ENCODE measurements at regions not wholly inside any gene's neighbourhood (a gene's known extent, or its start where the extent isn't known, plus 50 kb on each side); places are given as distances from the start of the nearest gene placed in this dataset.

DNA sequence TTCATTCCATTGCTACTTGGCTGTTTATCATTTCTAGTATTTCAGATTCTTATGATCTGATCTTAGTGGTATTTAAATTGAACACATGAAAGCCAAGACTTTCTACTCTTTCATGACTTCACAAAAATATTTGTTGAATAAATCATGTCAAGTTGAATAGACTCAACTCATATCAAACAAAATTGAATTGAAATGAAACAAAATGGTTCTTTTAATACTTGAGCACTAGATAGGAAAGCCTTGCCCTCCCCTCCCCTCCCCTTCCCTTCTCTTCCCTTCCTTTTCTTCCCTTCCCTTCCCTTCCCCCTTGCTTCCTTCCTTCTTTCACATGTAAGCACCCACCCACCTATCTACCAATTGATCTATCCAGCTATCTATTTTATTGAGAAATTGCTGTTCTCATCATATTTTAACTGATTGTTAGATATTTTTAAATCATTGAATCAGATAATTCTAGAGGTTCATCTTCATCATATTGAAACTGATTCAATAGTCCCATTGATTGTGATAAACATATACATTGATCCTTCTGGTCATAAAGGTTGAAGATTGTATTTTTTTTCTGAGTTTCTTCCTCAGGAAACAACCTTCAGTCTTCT lies 2015.9 kb downstream of the LRRC4C start:
- Histone ChIP-seq H3F3A (ENCODE audit: insufficient read depth, low read length, poor library complexity, severe bottlenecking) (no peaks in the 10 kb centered on the region), H3K27ac (ENCODE audit: low read length) (no peak overlapping the region), H3K4me2 (ENCODE audit: low read length) (no peak overlapping the region), H3K79me2 (replicated peaks; ENCODE audit: insufficient read depth, low read length) (no peaks in the 10 kb centered on the region), H3K4me3 (ENCODE audit: low read length) (no peak overlapping the region), H3K9me2 (ENCODE audit: insufficient read depth, low read length) (no peaks in the 10 kb centered on the region), H3K9ac (ENCODE audit: low read length) (no peak overlapping the region), H3K27me3 (ENCODE audit: insufficient read depth, low read depth, low read length) (no peaks in the 10 kb centered on the region), H4K20me1 (ENCODE audit: insufficient read depth) (no peaks in the 10 kb centered on the region), H2AFZ (ENCODE audit: low read depth, low read length) (no peak overlapping the region), H3K9me3 (ENCODE audit: low read length) (no peaks in the 10 kb centered on the region), H3K36me3 (ENCODE audit: insufficient read depth, low read length) (no peaks in the 10 kb centered on the region)
- TF ChIP-seq, protein P1, sequence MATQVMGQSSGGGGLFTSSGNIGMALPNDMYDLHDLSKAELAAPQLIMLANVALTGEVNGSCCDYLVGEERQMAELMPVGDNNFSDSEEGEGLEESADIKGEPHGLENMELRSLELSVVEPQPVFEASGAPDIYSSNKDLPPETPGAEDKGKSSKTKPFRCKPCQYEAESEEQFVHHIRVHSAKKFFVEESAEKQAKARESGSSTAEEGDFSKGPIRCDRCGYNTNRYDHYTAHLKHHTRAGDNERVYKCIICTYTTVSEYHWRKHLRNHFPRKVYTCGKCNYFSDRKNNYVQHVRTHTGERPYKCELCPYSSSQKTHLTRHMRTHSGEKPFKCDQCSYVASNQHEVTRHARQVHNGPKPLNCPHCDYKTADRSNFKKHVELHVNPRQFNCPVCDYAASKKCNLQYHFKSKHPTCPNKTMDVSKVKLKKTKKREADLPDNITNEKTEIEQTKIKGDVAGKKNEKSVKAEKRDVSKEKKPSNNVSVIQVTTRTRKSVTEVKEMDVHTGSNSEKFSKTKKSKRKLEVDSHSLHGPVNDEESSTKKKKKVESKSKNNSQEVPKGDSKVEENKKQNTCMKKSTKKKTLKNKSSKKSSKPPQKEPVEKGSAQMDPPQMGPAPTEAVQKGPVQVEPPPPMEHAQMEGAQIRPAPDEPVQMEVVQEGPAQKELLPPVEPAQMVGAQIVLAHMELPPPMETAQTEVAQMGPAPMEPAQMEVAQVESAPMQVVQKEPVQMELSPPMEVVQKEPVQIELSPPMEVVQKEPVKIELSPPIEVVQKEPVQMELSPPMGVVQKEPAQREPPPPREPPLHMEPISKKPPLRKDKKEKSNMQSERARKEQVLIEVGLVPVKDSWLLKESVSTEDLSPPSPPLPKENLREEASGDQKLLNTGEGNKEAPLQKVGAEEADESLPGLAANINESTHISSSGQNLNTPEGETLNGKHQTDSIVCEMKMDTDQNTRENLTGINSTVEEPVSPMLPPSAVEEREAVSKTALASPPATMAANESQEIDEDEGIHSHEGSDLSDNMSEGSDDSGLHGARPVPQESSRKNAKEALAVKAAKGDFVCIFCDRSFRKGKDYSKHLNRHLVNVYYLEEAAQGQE (IDR thresholded peaks at IDR 0.05; ENCODE audit: borderline replicate concordance) = no peak

DNA sequence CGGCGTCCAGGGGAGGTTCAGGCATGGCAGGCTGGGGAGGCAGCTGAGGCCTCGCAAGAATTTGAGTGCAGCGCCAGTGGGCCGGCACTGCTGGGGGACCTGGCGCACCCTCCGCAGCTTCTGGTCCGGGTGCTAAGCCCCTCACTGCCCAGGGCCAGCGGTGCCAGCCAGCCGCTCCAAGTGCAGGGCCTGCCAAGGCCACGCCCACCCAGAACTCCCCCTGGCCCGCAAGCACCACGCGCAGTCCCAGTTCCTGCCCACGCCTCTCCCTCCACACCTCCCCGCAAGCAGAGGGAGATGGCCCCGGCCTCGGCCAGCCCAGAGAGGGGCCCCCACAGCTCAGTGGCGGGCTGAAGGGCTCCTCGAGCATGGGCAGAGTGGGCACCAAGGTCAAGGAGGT lies 2017.3 kb downstream of the LRRC4C start:
- Histone ChIP-seq H3K4me2 (ENCODE audit: low read length) (no peak overlapping the region), H3K9me3 (ENCODE audit: low read length) (no peaks in the 10 kb centered on the region), H3K9me2 (ENCODE audit: insufficient read depth, low read length) (no peaks in the 10 kb centered on the region), H2AFZ (ENCODE audit: low read depth, low read length) (no peak overlapping the region), H4K20me1 (ENCODE audit: insufficient read depth) (no peaks in the 10 kb centered on the region), H3F3A (ENCODE audit: insufficient read depth, low read length, poor library complexity, severe bottlenecking) (no peaks in the 10 kb centered on the region), H3K27me3 (ENCODE audit: insufficient read depth, low read depth, low read length) (no peaks in the 10 kb centered on the region), H3K27ac (ENCODE audit: low read length) (no peak overlapping the region), H3K4me3 (ENCODE audit: low read length) (no peak overlapping the region), H3K9ac (ENCODE audit: low read length) (no peak overlapping the region), H3K36me3 (ENCODE audit: insufficient read depth, low read length) (no peaks in the 10 kb centered on the region), H3K79me2 (replicated peaks; ENCODE audit: insufficient read depth, low read length) (no peaks in the 10 kb centered on the region)
- TF ChIP-seq, protein P1 (IDR thresholded peaks at IDR 0.05; ENCODE audit: borderline replicate concordance) = no peak
- TF ChIP-seq RAD21 (conservative IDR thresholded peaks at IDR 0.05) (no peak), EP300 (conservative IDR thresholded peaks at IDR 0.05; ENCODE audit: poor library complexity, severe bottlenecking) (no peak), POLR2AphosphoS5 (IDR thresholded peaks at IDR 0.05) (no peak), TAF1 (IDR thresholded peaks at IDR 0.05; ENCODE audit: low read depth) (no peak), EZH2 (IDR thresholded peaks at IDR 0.05; ENCODE audit: borderline replicate concordance, insufficient read depth, low read length, poor library complexity, severe bottlenecking) (no peak), MXI1 (conservative IDR thresholded peaks at IDR 0.05; ENCODE audit: poor library complexity, severe bottlenecking) (no peak), SMC3 (conservative IDR thresholded peaks at IDR 0.05; ENCODE audit: poor library complexity) (no peak)
- TF ChIP-seq, protein P2, sequence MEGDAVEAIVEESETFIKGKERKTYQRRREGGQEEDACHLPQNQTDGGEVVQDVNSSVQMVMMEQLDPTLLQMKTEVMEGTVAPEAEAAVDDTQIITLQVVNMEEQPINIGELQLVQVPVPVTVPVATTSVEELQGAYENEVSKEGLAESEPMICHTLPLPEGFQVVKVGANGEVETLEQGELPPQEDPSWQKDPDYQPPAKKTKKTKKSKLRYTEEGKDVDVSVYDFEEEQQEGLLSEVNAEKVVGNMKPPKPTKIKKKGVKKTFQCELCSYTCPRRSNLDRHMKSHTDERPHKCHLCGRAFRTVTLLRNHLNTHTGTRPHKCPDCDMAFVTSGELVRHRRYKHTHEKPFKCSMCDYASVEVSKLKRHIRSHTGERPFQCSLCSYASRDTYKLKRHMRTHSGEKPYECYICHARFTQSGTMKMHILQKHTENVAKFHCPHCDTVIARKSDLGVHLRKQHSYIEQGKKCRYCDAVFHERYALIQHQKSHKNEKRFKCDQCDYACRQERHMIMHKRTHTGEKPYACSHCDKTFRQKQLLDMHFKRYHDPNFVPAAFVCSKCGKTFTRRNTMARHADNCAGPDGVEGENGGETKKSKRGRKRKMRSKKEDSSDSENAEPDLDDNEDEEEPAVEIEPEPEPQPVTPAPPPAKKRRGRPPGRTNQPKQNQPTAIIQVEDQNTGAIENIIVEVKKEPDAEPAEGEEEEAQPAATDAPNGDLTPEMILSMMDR (IDR thresholded peaks at IDR 0.05; ENCODE audit: poor library complexity, severe bottlenecking) = no peak
